SIG-M5 treated with dmso at 0.1 percent for 504 hours (cell line): ENCODE measurements at regions not wholly inside any gene's neighbourhood (a gene's known extent, or its start where the extent isn't known, plus 50 kb on each side); places are given as distances from the start of the nearest gene placed in this dataset.
A peak's percentile ranks its signal among the peaks of the same experiment; 100 is the strongest.
"Not testable (repeated sequence)": the region's sequence is repeated elsewhere in the genome, so short reads cannot be mapped to it uniquely, and the experiment has no call there.

Experiments used
- DNase-seq: peaks from one replicate; lab custom pipeline; 2025; ENCODE audit not compliant: unreplicated experiment; lab: John Stamatoyannopoulos, UW

DNA sequence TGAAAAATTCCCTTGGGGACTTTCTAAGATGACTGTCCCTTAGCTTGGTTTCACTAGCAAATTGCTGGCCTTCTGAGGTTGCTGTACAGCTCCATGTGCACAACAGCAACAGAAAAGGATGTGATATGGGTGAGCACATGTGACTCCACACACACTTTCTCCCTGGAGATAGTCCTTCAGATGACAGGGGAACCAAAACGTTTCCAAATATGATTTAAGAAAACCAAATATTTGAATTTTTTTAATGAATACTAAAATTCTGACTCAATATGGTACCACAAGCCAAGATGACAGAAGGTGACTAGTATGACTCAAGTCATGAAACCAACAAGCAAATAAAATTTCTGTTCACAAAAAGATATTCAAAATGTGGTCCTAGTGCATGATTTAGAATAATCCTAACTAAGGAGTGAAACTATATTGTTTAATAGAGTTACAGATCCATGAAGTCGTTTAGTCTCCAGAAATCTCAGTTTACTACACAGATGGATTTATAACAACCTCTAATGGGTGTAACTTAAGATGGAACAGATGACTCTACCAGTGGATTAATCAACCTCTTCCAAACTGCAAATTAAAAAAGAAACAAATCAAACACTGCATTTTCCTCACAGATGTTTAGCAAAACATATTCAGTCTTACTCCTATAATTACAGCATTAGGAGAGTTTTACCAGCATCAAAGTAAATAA lies 144.8 kb upstream of the PIK3R1 start:
- DNase-seq: no peak

DNA sequence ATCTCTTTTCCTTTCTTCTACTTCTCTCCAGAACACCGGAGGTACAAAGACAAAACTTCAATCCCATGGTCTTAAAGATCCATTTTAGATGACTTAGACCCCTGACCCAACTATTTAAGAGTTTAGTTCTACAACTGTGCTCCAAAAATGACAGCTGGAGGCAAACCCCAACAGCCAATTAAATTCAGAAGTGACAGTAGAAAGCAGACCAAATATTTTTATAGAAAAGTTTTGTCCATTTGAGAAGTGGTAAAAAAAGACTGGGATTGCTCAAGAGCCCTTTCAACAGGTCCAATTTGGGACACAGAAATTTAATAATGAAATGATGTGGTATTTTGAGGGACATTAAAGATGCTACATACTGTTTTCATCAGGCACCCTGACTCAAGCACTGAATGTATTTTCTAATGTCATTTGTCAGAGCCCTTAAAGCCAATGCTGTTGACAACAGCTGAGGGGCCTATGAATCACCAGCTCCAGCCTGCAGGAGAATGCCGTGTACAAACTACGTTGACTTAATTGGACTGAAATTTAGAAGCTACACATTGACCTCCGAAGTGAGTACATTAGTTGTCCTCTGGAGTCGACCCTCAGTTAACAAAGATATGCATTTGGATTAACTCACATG lies 147.5 kb upstream of the PIK3R1 start:
- DNase-seq: no peak

DNA sequence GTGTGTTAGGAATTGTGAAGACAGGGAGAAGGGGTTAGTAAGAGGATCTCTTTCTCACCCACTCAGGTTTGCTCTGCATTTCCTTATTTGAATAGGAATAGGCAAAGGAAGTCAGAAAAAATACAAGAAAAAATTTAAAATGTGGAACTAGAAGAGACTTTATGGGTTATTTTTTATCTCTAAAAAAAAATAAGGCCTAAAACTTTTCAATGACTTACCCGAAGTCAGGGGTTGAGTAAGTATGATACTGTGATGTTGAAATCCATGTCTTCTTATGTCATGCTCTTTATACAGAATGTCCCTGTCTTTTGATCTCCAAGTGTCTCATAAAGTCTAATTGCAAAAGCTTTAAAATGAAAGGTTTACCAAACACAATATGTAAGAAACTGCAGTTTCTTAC lies 148.3 kb upstream of the PIK3R1 start:
- peak; percentile 12 for DNase-seq

DNA sequence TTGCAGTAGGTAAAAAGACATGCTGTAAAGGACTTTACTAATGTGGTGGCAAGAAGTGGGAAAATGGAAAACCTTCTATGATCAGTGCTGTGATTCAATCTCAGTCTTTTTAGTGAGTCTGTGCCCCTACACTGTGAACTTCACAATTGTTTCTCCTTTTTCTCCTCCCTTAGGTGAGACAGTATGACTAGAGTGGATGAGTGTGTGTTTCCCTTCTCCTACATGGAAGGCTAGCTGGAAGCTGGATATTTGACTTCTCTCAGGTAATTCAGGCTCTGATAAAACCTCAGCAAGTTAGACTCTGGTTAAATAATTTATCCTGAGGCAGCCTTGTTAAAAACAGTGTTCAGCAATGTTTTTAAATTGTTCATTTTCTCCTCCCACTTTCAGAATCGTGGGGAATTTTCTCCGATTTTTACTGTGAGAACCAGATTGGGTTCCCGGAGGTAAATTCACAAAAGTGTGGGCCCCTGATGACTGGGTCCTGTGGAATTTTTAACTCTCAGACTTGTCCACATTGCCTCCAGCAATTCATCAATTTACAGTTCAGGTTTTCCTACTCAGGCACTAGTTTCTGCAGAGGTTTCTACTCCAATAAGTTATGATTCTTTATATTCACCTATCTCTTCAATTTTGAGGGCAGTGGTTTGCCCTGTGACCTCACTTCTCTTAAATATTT lies 149.1 kb upstream of the PIK3R1 start:
- DNase-seq: no peak

DNA sequence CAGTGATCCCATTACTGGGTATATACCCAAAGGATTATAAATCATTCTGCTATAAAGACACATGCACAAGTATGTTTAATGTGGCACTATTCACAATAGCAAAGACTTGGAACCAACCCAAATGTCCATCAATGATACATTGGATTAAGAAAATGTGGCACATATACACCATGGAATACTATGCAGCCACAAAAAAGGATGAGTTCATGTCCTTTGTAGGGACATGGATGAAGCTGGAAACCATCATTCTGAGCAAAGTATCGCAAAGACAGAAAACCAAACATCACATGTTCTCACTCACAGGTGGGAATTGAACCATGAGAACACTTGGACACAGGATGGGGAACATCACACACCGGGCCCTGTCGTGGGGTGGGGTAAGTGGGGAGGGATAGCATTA lies 150.2 kb upstream of the PIK3R1 start:
- DNase-seq: not testable (repeated sequence)

DNA sequence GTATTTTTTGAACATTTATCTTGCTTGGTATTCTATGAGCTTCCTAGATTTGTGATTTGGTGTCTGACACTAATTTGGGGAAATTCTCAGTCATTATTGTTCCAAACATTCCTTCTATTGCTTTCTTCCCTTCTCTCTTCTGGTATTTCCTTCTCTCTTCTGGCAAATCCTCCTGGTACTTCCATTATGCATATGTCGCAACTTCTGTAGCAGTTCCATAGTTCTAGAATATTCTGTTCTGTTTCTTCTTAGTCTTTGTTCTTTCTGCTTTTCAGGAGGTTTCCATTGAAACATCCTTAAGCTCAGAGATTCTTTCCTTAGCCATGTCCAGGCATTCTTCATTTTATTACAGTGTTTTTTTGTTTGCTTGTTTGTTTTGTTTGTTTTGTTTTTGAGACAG lies 155.2 kb upstream of the PIK3R1 start:
- no peak for DNase-seq

DNA sequence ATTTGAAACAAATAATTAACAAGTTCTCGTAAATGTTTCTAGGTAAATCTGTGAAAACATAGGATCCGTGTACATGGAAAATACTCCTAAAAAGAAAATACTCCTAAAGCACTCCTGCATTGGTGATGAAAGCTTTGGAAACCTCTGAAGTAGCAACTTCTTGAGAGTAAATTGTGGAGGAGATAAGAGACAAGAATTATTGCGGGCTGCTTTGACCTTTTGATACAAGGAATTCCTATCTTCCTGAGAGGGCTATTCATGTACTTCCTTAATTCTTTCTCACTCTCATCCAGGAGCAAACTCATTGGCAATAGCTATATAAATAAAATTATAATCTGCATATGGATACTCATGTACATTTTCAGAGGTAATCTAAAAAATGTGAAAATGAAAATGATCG lies 158.4 kb upstream of the PIK3R1 start:
- DNase-seq: no peak

DNA sequence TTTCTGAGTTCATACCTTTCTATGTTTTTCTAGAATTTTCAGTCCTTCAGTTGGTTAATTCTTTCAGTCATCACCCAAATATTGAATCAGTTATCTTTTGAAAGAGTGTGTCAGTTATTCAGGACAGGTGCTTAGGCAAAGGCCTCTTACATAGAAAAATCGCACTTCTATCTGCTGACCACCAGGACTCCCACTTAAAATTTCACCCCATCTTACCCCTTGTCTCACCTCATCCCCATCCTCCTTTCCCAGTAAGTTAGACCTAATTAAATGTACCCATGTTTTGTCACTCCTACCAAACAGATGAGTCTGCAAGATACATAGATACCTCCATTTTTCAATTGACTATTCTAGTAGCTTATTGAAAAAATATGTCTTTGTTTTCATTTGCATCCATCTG lies 159.9 kb upstream of the PIK3R1 start:
- no peak for DNase-seq

DNA sequence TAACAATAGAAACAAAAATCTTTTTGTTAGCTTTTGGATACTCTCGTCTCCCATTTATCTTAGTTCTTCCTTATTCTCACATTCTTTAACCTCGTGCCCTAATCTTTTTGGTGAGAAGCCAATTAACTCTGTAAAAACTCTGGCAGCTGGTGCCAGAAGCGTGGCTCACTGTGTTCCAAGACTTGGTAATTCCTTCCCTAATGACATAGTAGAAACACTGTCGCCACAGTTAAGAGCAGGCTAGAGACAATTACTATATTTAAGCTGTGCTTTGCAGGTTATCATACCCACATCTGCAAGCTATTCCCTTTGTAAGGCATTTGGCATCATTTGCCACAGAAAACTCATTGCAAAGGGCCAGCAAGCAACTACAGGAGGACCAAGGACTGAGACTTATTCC lies 160.9 kb upstream of the PIK3R1 start:
- DNase-seq: no peak

DNA sequence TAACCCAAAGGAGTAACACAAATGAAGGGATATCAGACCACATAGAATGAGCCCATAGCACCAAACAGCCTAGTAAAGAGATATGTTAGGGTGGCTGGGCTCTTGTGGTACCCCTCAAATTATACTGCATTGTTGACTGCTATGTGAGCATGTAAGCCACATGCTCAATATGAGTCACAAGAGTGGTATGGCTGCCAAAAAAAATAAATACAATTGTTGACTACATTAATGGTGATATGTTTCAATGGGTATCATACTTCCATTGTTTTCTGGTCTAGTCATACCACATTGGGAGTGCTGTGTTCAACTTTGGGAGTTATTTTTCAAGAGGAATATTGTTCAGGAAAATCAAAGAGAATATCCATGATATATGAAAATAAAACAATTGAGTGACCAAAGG lies 162.4 kb upstream of the PIK3R1 start:
- DNase-seq: no peak

DNA sequence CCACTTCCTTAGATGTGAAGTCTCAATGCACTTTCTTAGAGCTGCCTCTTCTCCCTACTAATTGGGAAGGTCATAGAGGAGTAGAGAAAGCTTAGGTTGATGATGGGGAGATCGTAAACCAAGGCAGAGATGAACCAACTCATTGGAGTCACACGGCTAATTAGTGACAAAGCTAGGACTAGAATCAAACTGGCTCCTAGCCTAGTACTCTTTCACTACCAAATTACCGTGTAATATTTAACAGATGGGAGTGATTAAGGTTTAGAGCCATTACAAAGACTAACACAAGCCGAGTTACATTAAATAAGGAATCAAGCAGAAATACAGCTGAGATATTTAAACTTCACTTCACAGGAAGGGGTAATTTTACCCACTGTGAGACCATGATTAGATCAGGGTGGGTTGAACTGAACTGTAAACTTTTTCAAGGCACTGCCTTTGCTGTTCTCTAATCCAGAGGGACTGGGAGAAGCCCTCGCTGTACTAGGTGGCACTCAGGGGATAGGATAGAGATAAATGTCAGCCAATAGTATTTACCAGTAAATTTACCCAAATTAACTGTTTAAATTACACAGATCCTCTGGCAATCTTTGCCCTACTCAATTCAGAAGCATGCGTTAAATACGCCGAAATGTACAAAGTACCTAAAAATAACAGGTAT lies 166.4 kb upstream of the PIK3R1 start:
- DNase-seq: no peak

DNA sequence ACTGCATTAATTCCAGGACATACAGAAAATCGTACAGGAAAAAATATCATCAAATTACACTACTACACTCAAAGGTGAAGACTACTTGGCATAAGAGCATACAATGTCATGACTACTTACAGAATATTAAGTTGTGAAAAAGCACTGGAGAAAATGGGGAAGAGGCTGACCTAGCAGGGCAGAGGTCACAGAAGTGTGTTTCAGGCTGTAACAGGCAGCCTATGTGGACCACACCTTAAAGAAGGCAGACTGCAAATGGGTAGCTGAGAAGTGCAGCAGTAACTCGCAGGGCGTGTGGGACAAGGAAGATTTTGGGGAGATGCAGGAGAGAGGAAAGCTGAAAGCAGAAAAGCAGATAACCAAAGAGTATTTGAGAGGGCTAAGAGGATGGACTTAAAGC lies 167.0 kb upstream of the PIK3R1 start:
- DNase-seq: no peak

DNA sequence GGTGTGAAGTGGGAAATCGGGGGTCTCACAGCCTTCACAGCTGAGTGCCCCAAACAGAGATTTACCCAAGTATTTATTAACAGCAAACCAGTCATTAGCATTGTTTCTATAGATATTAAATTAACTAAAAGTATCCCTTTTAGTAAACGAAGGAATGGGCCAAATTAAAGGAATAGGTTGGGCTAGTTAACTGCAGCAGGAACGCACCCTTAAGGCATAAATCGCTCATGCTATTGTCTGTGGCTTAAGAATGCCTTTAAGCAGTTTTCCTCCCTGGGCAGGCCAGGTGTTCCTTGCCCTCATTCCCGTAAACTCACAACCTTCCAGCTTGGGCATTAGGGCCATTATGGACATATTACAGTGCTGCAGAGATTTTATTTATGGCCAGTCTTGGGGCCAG lies 167.5 kb upstream of the PIK3R1 start:
- not testable (repeated sequence) for DNase-seq

DNA sequence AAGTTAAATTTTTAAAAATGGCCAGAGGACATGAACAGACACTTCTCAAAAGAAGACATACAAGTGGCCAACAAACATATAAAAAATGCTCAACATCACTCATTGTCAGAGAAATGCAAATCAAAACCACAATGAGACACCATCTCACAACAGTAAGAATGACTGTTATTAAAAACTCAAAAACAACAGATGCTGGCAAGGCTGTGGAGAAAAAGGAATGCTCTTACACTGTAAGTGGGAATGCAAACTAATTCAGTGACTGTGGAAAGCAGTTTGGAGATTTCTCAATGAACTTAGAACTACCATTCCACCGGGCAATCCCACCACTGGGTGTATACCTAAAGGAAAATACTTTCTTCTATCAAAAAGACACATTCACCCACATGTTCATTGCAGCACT lies 168.5 kb upstream of the PIK3R1 start:
- no peak for DNase-seq

DNA sequence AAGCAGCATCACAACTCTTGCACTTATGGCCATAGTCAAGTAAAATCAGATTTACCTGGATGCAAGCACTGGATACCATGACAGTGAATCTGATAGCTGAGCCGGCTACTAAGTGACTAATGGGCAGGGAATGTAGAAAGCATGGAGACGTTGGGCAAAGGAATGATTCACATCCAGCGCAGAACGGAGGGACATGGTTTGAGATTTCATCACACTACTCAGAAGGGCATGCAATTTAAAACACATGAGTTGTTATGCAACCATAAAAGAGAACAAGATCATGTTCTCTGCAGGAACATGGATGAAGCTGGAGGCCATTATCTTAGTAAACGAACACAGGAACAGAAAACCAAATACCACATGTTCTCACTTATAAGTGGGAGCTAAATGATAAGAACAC lies 169.1 kb upstream of the PIK3R1 start:
- DNase-seq: peak; percentile 84

DNA sequence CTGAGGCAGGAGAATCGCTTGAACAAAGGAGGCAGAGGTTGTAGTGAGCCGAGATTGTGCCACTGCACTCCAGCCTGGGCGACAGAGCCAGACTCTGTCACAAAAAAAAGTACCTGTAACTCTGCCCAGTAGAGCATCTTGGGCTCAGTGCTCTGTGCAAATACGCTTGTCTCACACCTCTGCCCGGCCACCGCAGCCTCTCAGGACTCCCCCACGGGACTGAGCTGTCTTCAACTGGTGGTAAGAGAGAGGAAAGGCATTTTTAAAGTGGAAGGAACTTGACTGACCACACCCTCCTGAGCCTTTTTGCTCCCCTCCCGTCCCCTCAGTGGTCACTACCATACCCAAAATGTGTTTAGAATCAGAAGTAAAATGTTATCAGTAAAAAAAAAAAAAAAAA lies 174.3 kb upstream of the PIK3R1 start:
- DNase-seq: no peak

DNA sequence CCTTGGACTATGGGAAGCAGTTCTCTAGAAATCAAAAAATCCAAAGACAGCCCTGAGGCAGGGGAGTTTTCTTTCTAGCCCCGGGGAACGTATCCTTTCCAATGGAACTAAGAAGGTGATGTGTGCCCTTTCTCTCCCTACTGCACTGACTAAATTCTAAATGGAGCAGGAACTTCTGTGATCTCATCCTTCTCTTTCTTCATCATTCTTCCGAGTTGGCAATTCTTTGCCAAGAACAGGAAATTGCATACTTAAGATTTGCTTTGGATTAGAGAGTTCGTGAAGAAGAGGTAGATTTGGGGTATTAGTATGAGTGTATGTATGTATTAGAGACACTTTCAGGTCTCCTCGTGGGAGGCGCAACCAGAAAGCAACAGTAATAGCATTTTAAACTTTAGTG lies 178.0 kb upstream of the PIK3R1 start:
- no peak for DNase-seq

DNA sequence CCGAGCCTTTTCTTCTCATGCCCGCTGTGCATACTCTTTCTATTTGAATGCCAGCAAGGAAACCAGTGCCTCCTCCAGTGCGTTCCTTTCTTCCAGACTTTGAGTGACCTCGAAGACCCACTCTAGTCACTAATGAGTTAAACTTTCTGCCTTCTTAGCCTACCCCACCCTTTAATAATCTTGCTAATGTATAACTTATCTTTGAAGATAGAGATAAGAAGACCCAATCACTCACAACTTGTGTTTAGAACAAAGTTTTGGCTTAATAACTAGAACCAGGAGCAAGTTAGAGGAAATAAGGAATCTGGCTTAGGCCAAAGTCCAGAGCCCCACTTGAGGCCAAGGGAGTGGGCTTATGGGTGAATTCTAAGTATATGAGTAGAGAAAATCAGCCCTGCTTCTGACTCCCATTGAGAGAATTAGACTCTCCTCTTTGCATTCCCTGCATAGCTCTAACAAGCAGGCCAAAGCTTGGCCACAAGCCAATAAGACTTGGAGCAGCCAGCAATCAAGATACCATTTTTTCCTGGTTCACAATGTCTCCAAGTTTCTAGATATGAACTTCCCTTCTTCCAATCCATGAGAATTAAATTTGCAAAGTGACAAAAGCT lies 181.5 kb upstream of the PIK3R1 start:
- DNase-seq: no peak

DNA sequence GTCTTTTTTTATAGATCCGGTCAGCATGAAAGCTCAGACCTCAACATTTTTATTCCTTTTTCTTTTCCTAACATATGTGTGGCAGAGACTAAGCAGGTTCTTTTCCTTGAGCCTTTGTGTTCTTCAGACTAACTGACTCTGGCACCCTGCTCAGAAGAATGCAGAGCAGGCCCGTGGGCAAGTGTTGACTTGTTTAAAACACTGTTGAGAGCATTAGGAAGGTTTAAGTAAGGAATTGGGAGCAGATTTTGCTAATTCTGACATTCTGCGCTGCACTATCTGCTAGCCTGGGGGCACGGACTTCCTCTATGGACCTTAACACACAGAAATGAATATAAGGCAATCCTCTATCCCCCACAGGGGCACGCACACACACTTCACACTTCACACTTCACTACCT lies 182.5 kb upstream of the PIK3R1 start:
- DNase-seq: no peak

DNA sequence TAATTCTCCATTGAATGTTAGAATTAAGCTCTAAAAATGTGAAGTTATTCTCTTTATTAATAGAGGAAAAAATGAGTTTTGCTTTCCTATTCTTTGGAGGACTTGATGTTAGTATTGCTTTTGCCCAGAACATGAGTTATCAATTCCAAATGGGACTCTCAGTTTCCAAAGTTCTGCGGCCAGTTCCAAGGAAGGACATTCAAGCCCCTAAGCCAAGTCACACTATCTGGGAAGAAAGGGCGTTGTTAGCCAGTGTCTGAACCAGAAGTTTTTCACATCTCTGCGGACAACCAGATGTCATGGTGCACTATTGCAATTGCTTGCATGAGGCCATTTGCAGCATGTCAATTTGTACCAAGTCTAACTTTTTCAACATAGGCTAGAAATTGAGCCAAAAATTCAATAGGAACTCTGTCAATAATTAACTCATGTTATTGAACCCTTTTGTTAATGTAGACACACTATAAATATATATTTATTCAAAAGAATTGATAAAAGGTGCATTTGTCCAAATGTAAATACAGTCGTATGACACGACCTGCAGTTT lies 183.3 kb upstream of the PIK3R1 start:
- no peak for DNase-seq

DNA sequence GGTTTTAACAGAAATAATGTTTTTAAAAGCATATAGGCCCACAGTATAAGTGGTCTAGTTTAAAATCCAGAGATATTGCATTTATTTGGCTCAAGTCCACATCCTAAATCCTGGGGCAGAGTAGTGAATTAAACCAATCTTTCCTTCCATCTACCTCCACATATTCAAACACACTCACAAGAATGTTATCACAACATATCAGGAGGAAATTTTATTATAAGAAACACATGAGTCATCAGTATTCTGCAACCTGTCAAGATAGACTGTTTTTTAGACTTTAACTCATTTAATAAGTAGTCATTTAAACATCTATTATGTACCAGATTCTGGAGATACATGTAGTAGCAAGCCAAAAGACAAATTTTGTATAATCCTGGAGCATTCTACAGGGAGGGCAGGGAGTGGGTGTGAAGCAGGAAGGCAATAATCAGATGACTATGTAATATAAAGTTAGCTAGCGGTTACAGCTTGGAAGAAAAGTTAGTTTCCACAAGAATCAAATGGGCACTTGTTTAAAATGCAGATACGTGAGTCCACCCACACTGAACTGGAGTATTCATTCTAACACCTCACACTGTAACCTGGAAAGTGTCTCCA lies 187.3 kb upstream of the PIK3R1 start:
- no peak for DNase-seq
